CD14-positive monocyte (primary cell): ENCODE measurements at regions not wholly inside any gene's neighbourhood (a gene's known extent, or its start where the extent isn't known, plus 50 kb on each side); places are given as distances from the start of the nearest gene placed in this dataset.

ENCODE experiments used
- DNase-seq, 3 donors: peaks; one replicate each; pipeline ENCODE4 v3.0.0-alpha.2; 2011 to 2022
- H2AFZ ChIP-seq: 2 replicates; pipeline ENCODE4 v1.6.0; 2012; ENCODE audit warnings: mild to moderate bottlenecking, low read depth, low read length, inconsistent platforms; ENCODE audit not compliant: insufficient read depth, poor library complexity, severe bottlenecking
- H3K27ac ChIP-seq, 2 donors: 1 replicate in 1 of 2; 2 replicates in 1 of 2; pipeline ENCODE4 v1.5.1; 2012 to 2013; ENCODE audit warnings: low read length in 2 of 2, control low read depth in 1 of 2, inconsistent platforms in 1 of 2, low read depth in 1 of 2, mild to moderate bottlenecking in 1 of 2
- H3K27me3 ChIP-seq, 2 donors: one replicate each; pipeline versions ENCODE4 v1.6.0 to v1.6.1; 2011 to 2013; ENCODE audit warnings: low read length in 2 of 2; ENCODE audit not compliant: control insufficient read depth in 2 of 2, insufficient read depth in 2 of 2
- H3K36me3 ChIP-seq, 2 donors: replicated peaks in 1 of 2; 1 replicate in 1 of 2; 2 replicates in 1 of 2; pipeline versions ENCODE4 v1.5.1 to v1.6.1; 2012 to 2013; ENCODE audit warnings: low read length in 2 of 2, control low read depth in 1 of 2, inconsistent platforms in 1 of 2, mild to moderate bottlenecking in 1 of 2; ENCODE audit not compliant: insufficient read depth in 2 of 2, control insufficient read depth in 1 of 2
- H3K4me1 ChIP-seq, 2 donors: 1 replicate in 1 of 2; 2 replicates in 1 of 2; pipeline versions ENCODE4 v1.5.1 to v1.6.1; 2012 to 2013; ENCODE audit warnings: low read length in 2 of 2, control low read depth in 1 of 2, inconsistent platforms in 1 of 2, mild to moderate bottlenecking in 1 of 2, moderate library complexity in 1 of 2; ENCODE audit not compliant: insufficient read depth in 2 of 2, control insufficient read depth in 1 of 2
- H3K4me2 ChIP-seq: replicated peaks from 2 replicates; pipeline ENCODE3; 2012; ENCODE audit warnings: low read length, moderate library complexity, mild to moderate bottlenecking; ENCODE audit not compliant: poor library complexity, severe bottlenecking; ENCODE audit errors: extremely low read depth
- H3K4me3 ChIP-seq, 3 experiments: fragments of 200-600 bp in 1 of 3; sonication (generic) in 1 of 3; replicated peaks in 1 of 3; 1 replicate in 2 of 3; 2 replicates in 1 of 3; pipeline ENCODE4 v1.5.1; 2011 to 2013; ENCODE audit warnings: low read length in 3 of 3, mild to moderate bottlenecking in 3 of 3, control low read depth in 2 of 3, low read depth in 2 of 3, inconsistent platforms in 1 of 3, moderate library complexity in 1 of 3
- H3K79me2 ChIP-seq: 2 replicates; pipeline ENCODE4 v1.6.0; 2012; ENCODE audit warnings: mild to moderate bottlenecking, control low read depth, inconsistent platforms, low read length, moderate library complexity; ENCODE audit not compliant: insufficient read depth
- H3K9ac ChIP-seq: 2 replicates; pipeline ENCODE4 v1.6.0; 2017; ENCODE audit warnings: low read length, mild to moderate bottlenecking; ENCODE audit not compliant: insufficient read depth, poor library complexity, severe bottlenecking
- H3K9me3 ChIP-seq, 2 donors: replicated peaks in 1 of 2; 1 replicate in 1 of 2; 2 replicates in 1 of 2; pipeline versions ENCODE4 v1.5.1 to v1.6.1; 2012 to 2013; ENCODE audit warnings: low read length in 2 of 2, control low read depth in 1 of 2; ENCODE audit not compliant: control insufficient read depth in 1 of 2, insufficient read depth in 1 of 2
- H4K20me1 ChIP-seq: 2 replicates; pipeline ENCODE4 v1.6.0; 2012; ENCODE audit warnings: mild to moderate bottlenecking, low read length, control low read depth, moderate library complexity; ENCODE audit not compliant: insufficient read depth
- H3K27ac Mint-ChIP-seq, 7 donors: one replicate each; pipeline ENCODE4 v1.8.0; 2020; ENCODE audit warnings: mild to moderate bottlenecking in 7 of 7, mixed read lengths in 7 of 7, moderate library complexity in 6 of 7, inconsistent platforms in 2 of 7
- H3K27me3 Mint-ChIP-seq, 3 donors: one replicate each; pipeline ENCODE4 v1.8.0; 2021 to 2022; ENCODE audit warnings: low read depth in 3 of 3, mild to moderate bottlenecking in 3 of 3, mixed read lengths in 3 of 3, moderate library complexity in 3 of 3, inconsistent platforms in 1 of 3
- H3K36me3 Mint-ChIP-seq, 2 donors: one replicate each; pipeline ENCODE4 v1.8.0; 2020; ENCODE audit warnings: mixed read lengths in 2 of 2, inconsistent platforms in 1 of 2, mild to moderate bottlenecking in 1 of 2
- H3K4me1 Mint-ChIP-seq: one replicate; pipeline ENCODE4 v1.8.0; 2020; ENCODE audit warnings: mild to moderate bottlenecking, mixed read lengths
- H3K4me3 Mint-ChIP-seq, 2 donors: one replicate each; pipeline ENCODE4 v1.8.0; 2020; ENCODE audit warnings: mild to moderate bottlenecking in 2 of 2, mixed read lengths in 2 of 2, moderate library complexity in 1 of 2
- H3K9me3 Mint-ChIP-seq, 7 donors: one replicate each; pipeline ENCODE4 v1.8.0; 2020 to 2022; ENCODE audit warnings: mixed read lengths in 7 of 7, mild to moderate bottlenecking in 6 of 7, moderate library complexity in 6 of 7, inconsistent platforms in 2 of 7
- WGBS: methylation state at CpG from one replicate; pipeline ENCODE4 v1.1.5; 2013; ENCODE audit warnings: missing lambda C conversion rate; ENCODE audit not compliant: insufficient coverage; 5-methylcytosine and 5-hydroxymethylcytosine counted together
- intact Hi-C, 2 donors: fragments of 100-400 bp; cut with micrococcal nuclease; formaldehyde crosslinking; loops; one replicate each; pipeline versions ENCODE4 v1.15.0 to v1.15.1; 2023
- TF ChIP-seq, protein P1 (sequence below): fragments of 200-600 bp; IDR thresholded peaks from one replicate; pipeline ENCODE4 v1.8.0; 2022; ENCODE audit warnings: antibody characterized with exemption, mild to moderate bottlenecking

DNA sequence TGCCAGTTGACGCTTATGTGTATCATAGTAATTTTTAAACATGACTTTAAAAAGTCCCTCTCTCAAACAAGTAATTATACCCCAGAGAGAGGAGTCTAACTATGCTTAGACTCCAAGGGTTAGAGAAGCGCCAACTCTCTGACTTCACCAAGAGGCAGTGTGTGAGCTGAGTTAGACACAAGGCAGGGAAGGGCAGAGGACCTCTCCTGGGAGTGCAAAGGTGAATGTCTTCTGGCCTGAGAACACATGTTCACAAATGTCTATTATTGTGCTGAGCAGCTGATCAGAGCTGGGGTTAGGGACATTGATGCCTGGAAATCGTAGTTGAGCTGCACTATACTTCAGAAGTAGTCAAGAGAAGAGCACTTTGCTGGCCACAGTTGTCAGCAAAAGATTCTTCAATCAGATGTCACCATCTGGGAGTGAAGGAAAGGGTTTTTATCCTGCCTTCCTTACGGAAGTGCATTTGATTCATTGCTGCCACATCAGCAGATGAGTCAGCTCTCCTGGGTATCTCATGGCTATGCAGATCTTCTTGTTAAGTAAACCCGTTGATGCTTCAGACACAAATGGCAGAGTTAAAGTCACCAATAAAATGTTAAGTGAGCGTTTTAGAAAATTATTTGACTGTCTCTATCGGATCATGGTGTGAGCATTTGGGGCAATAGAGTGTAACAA, 283.2 kb upstream of the ARGLU1 start:
- no peaks in the 10 kb centered on the region for H3K4me1 Mint-ChIP-seq
- intact Hi-C loops = no loop called here
- 95% methylated on average over 3 of the region's 7 CpGs for whole genome bisulfite sequencing
- H3K9me3 ChIP-seq = no peaks in the 10 kb centered on the region
- no peak overlapping the region for H2AFZ ChIP-seq
- TF ChIP-seq, protein P1, sequence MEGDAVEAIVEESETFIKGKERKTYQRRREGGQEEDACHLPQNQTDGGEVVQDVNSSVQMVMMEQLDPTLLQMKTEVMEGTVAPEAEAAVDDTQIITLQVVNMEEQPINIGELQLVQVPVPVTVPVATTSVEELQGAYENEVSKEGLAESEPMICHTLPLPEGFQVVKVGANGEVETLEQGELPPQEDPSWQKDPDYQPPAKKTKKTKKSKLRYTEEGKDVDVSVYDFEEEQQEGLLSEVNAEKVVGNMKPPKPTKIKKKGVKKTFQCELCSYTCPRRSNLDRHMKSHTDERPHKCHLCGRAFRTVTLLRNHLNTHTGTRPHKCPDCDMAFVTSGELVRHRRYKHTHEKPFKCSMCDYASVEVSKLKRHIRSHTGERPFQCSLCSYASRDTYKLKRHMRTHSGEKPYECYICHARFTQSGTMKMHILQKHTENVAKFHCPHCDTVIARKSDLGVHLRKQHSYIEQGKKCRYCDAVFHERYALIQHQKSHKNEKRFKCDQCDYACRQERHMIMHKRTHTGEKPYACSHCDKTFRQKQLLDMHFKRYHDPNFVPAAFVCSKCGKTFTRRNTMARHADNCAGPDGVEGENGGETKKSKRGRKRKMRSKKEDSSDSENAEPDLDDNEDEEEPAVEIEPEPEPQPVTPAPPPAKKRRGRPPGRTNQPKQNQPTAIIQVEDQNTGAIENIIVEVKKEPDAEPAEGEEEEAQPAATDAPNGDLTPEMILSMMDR = no peak
- H3K4me3 Mint-ChIP-seq = no peak overlapping the region
- no peak overlapping the region for H3K27ac ChIP-seq
- DNase-seq = no peak
- no peaks in the 10 kb centered on the region for H3K36me3 ChIP-seq
- no peaks in the 10 kb centered on the region for H3K79me2 ChIP-seq
- no peaks in the 10 kb centered on the region for H4K20me1 ChIP-seq
- H3K27me3 Mint-ChIP-seq = no peaks in the 10 kb centered on the region
- no peaks in the 10 kb centered on the region for H3K4me1 ChIP-seq
- no peaks in the 10 kb centered on the region for H3K27me3 ChIP-seq
- no peak overlapping the region for H3K27ac Mint-ChIP-seq
- no peak overlapping the region for H3K4me3 ChIP-seq
- no peak overlapping the region for H3K9ac ChIP-seq
- no peaks in the 10 kb centered on the region for H3K36me3 Mint-ChIP-seq
- H3K4me2 ChIP-seq = no peak overlapping the region
- peaks cover 0 to 17% (median 3%) of the 10 kb centered on the region in 7 donors for H3K9me3 Mint-ChIP-seq

DNA sequence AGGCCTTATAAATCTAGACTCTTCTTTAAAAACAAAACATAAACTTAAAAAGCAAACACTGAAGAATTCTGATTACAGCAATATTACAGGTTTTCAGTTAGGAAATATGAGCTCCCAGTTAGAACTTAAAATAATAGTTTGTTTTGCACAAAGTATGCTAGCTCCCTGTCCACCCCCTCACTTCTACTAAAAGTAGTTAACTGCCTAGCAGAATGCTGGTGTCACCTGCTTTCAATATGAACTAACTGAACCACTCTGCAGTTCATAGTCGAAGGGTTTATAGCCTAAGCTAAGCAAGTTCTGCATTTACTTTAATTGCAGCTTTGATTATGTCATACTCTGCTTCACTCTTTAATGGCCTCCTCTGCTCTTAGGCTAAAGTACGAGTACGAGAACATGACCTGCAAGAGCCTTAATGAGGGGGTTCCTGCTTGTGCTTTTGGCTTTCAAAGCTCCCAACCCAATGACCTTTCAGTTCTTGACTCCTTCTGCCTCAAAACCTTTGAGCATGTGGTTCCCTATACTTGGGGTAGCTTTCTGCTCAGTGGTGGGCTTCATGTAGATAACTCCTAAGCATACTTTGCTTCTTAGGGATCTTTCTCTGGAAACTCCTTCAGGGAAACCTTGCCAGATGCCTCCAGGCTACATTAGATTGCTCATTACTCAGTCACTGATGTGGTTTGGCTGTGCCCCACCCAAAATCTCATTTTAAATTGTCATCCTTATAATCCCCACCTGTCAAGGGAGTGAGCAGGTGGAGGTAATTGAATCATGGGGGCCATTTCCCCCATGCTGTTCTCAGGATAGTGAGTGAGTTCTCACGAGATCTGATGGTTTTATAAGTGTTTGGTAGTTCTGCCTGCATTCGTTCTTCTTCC, 278.9 kb upstream of the ARGLU1 start:
- Mint-ChIP-seq H3K4me1 (no peaks in the 10 kb centered on the region), H3K4me3 (no peak overlapping the region), H3K36me3 (no peaks in the 10 kb centered on the region), H3K9me3 (peaks cover 0 to 11% (median 5%) of the 10 kb centered on the region in 7 donors), H3K27ac (no peak overlapping the region), H3K27me3 (no peaks in the 10 kb centered on the region)
- Histone ChIP-seq H3K79me2 (no peaks in the 10 kb centered on the region), H3K4me1 (no peaks in the 10 kb centered on the region), H3K27me3 (no peaks in the 10 kb centered on the region), H3K9ac (no peak overlapping the region), H4K20me1 (no peaks in the 10 kb centered on the region), H3K27ac (no peak overlapping the region), H3K4me2 (no peak overlapping the region), H3K36me3 (no peaks in the 10 kb centered on the region), H3K4me3 (no peak overlapping the region), H3K9me3 (no peaks in the 10 kb centered on the region), H2AFZ (no peak overlapping the region)
- TF ChIP-seq, protein P1 = no peak
- 92% methylated on average over 3 of the region's 5 CpGs for WGBS
- DNase-seq = no peak
- intact Hi-C loops = no loop called here
